ENCODE measurements at regions not wholly inside any gene's neighbourhood (a gene's known extent, or its start where the extent isn't known, plus 50 kb on each side); places are given as distances from the start of the nearest gene placed in this dataset.

DNA sequence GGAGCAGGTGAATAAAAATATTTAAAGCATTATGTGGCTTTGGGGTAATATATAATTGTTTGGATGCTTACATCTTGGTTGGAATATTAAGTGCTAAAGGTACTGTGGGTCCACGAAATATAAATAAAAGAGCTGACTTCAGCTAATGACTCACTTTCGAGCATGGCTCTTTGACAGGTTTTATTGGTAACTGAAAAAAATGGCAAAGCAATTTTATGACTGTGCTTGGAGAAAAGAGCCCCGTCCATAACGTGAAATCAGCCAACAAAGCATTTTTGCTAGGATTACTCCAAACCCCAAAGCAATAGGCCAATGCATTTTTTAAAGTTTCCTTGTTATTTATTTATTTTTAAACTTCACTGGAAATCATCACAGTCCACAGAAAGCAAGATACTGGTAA, 397.2 kb upstream of the CDH19 start:
- Histone ChIP-seq H3K56ac (ENCODE audit: insufficient read length, low read depth, low read length) (no peak overlapping the region), H3T11ph (ENCODE audit: low read length) (no peak overlapping the region), H2BK12ac (ENCODE audit: insufficient read length, low read depth, low read length) (no peak overlapping the region), H3K23me2 (ENCODE audit: insufficient read length, low read depth, low read length, poor library complexity, severe bottlenecking) (no peaks in the 10 kb centered on the region), H3K79me1 (ENCODE audit: insufficient read depth, low read depth, low read length, poor library complexity, severe bottlenecking) (no peaks in the 10 kb centered on the region), H3K27me3 (ENCODE audit: insufficient read depth, low read length) (no peaks in the 10 kb centered on the region), H3K18ac (ENCODE audit: insufficient read length, low read depth, low read length) (no peak overlapping the region), H3K27ac (ENCODE audit: insufficient read length, low read depth, low read length) (no peak overlapping the region), H2BK5ac (ENCODE audit: insufficient read length, low read length) (no peak overlapping the region), H2BK15ac (ENCODE audit: low read depth, low read length) (no peak overlapping the region), H4K8ac (replicated peaks; ENCODE audit: insufficient read length, low read depth, low read length) (no peak overlapping the region), H2AFZ (ENCODE audit: low read length) (no peak overlapping the region), H3K79me2 (ENCODE audit: insufficient read depth, low read length) (no peaks in the 10 kb centered on the region), H4K5ac (ENCODE audit: insufficient read length, low read depth, low read length) (no peak overlapping the region), H2BK120ac (ENCODE audit: low read depth, low read length, poor library complexity, severe bottlenecking) (no peak overlapping the region), H3K4ac (ENCODE audit: low read depth, low read length) (no peak overlapping the region), H3K9me3 (ENCODE audit: control insufficient read depth, low read depth, low read length) (no peaks in the 10 kb centered on the region), H3K23ac (ENCODE audit: insufficient read length, low read depth, low read length) (no peak overlapping the region), H4K20me1 (ENCODE audit: control insufficient read depth, insufficient read depth, insufficient read length) (no peaks in the 10 kb centered on the region), H3K4me2 (ENCODE audit: insufficient read depth, insufficient read length, low read length) (no peak overlapping the region), H3K14ac (ENCODE audit: insufficient read depth, low read length) (no peak overlapping the region), H2BK20ac (ENCODE audit: low read depth, low read length, poor library complexity, severe bottlenecking) (no peak overlapping the region), H4K91ac (ENCODE audit: insufficient read length, low read depth, low read length) (no peak overlapping the region), H3K9ac (ENCODE audit: extremely low read depth, insufficient read length, low read length) (no peak overlapping the region), H3K4me1 (ENCODE audit: insufficient read depth, low read length) (no peaks in the 10 kb centered on the region), H2AK5ac (ENCODE audit: insufficient read length, low read length) (no peak overlapping the region)
- no peaks in the 10 kb centered on the region for H3K9me3 Mint-ChIP-seq
- no peak overlapping the region for H3K27ac Mint-ChIP-seq
- no peak for DNase-seq
- TF ChIP-seq, protein P1, sequence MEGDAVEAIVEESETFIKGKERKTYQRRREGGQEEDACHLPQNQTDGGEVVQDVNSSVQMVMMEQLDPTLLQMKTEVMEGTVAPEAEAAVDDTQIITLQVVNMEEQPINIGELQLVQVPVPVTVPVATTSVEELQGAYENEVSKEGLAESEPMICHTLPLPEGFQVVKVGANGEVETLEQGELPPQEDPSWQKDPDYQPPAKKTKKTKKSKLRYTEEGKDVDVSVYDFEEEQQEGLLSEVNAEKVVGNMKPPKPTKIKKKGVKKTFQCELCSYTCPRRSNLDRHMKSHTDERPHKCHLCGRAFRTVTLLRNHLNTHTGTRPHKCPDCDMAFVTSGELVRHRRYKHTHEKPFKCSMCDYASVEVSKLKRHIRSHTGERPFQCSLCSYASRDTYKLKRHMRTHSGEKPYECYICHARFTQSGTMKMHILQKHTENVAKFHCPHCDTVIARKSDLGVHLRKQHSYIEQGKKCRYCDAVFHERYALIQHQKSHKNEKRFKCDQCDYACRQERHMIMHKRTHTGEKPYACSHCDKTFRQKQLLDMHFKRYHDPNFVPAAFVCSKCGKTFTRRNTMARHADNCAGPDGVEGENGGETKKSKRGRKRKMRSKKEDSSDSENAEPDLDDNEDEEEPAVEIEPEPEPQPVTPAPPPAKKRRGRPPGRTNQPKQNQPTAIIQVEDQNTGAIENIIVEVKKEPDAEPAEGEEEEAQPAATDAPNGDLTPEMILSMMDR (conservative IDR thresholded peaks at IDR 0.05) = no peak
- no peak overlapping the region for H3K4me3 Mint-ChIP-seq
- no peaks in the 10 kb centered on the region for H3K36me3 Mint-ChIP-seq (ENCODE audit: insufficient read depth in 1 of 3, low read depth in 3 of 3)
- peaks cover 0 to 2% of the 10 kb centered on the region in 2 experiments; a peak in 1 of 4 replicates for H3K4me1 Mint-ChIP-seq
- WGBS (ENCODE audit: extremely low coverage, insufficient read length, low lambda C conversion rate) = no CpG with 5 or more reads among the region's 4 CpGs
- H3K27me3 Mint-ChIP-seq (ENCODE audit: low read depth) = no peaks in the 10 kb centered on the region
